ENCODE measurements at regions not wholly inside any gene's neighbourhood (a gene's known extent, or its start where the extent isn't known, plus 50 kb on each side); places are given as distances from the start of the nearest gene placed in this dataset.

DNA sequence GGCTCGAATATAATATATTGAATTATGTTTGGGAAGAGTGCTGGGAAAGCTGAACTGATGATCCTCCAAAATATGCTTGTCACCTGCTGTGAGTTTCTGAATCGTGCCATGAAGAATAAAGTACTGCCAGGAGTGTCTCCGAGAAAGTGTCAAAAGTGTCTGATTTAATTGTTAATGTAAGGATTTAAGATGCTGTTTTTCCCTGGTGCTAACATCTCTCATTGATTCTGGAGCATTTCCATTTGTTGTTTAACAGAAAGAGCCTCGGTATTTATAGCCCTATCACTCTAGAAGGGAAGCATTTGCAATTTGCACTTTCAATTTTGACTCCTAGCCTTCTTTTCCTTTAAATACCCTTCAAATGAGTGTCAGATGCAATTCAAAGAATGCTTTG lies 342.2 kb downstream of the RND3 start:
- Histone ChIP-seq H3K4me3 (ENCODE audit: low read length in 2 of 2) (no peak overlapping the region), H3K9me3 (ENCODE audit: control insufficient read depth in 2 of 2, low read length in 2 of 2) (peaks cover 10 to 12% of the 10 kb centered on the region in 2 donors), H3K27me3 (ENCODE audit: control insufficient read depth in 2 of 2, insufficient read depth in 2 of 2, low read length in 2 of 2) (no peaks in the 10 kb centered on the region), H3K36me3 (ENCODE audit: control insufficient read depth in 2 of 2, insufficient read depth in 2 of 2, low read length in 2 of 2) (no peaks in the 10 kb centered on the region), H3K4me1 (ENCODE audit: control insufficient read depth in 2 of 2, insufficient read depth in 2 of 2, low read length in 2 of 2) (peaks cover 0 to 6% of the 10 kb centered on the region in 2 donors), H3K9ac (ENCODE audit: low read depth in 1 of 2, low read length in 2 of 2) (no peak overlapping the region), H3K27ac (ENCODE audit: low read depth in 2 of 2, low read length in 2 of 2) (no peak overlapping the region)

DNA sequence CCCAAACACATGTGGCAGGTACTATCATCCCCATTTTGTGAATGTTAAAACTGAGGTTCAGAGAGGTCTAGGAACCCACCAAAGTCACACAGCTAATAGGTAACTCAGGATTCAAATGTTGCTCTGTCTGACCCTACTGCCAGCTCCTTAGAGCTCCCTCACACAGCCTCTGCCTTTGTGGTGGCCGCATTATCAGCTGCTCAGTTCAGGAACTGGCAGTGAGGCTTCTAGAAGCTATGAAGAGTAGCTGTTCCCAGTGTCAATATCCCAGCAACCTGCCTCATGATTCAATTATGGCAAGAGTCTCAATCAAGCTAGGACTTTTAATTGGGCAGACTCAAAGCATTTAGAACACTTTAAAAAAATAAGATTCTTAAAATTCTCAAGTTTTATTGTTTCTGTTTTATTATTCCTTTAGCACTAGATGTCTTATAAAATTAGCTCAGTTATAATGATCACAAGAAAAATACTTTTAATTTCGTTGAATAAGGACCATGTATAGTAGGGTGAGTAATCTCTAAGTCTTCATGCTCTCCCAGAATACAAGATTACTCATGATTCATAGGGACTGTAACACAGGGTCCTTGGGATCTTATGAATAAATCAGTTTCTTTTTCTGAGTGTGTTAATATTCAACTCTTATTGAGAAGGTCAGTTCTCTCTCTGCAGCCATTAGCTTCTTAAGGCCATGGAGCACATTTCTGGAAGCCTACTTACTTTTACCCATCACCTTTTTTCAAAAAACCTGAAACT lies 342.7 kb downstream of the RND3 start:
- Histone ChIP-seq H3K27ac (ENCODE audit: low read depth in 2 of 2, low read length in 2 of 2) (no peak overlapping the region), H3K27me3 (ENCODE audit: control insufficient read depth in 2 of 2, insufficient read depth in 2 of 2, low read length in 2 of 2) (no peaks in the 10 kb centered on the region), H3K4me1 (ENCODE audit: control insufficient read depth in 2 of 2, insufficient read depth in 2 of 2, low read length in 2 of 2) (peaks cover 0 to 2% of the 10 kb centered on the region in 2 donors), H3K36me3 (ENCODE audit: control insufficient read depth in 2 of 2, insufficient read depth in 2 of 2, low read length in 2 of 2) (no peaks in the 10 kb centered on the region), H3K4me3 (ENCODE audit: low read length in 2 of 2) (no peak overlapping the region), H3K9me3 (ENCODE audit: control insufficient read depth in 2 of 2, low read length in 2 of 2) (peaks cover 10 to 12% of the 10 kb centered on the region in 2 donors), H3K9ac (ENCODE audit: low read depth in 1 of 2, low read length in 2 of 2) (no peak overlapping the region)

DNA sequence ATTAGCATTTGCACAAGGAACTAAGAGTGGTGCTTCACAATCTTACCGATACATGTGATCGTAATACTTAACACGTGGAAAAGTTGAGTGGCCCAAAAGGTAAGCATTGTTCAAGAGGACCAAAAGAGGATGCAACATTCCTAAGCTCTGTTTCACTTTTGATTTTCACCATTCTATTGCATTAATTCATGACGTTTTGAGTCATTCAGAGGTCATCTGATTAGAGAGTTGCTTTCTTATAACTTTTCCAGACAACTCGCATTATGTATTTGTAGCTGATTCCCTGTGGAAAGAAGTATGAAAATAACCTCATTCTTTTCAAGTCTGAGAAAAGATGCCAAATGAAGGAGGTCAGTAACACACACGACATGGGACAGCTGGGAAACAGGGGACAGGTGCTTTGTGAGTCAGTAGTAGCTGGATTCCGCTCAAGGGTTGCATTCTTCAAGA lies 344.4 kb downstream of the RND3 start:
- Histone ChIP-seq H3K36me3 (ENCODE audit: control insufficient read depth in 2 of 2, insufficient read depth in 2 of 2, low read length in 2 of 2) (no peaks in the 10 kb centered on the region), H3K9me3 (ENCODE audit: control insufficient read depth in 2 of 2, low read length in 2 of 2) (peaks cover 10 to 12% of the 10 kb centered on the region in 2 donors), H3K9ac (ENCODE audit: low read depth in 1 of 2, low read length in 2 of 2) (no peak overlapping the region), H3K27me3 (ENCODE audit: control insufficient read depth in 2 of 2, insufficient read depth in 2 of 2, low read length in 2 of 2) (no peaks in the 10 kb centered on the region), H3K4me3 (ENCODE audit: low read length in 2 of 2) (no peak overlapping the region), H3K27ac (ENCODE audit: low read depth in 2 of 2, low read length in 2 of 2) (no peak overlapping the region), H3K4me1 (ENCODE audit: control insufficient read depth in 2 of 2, insufficient read depth in 2 of 2, low read length in 2 of 2) (no peaks in the 10 kb centered on the region)

DNA sequence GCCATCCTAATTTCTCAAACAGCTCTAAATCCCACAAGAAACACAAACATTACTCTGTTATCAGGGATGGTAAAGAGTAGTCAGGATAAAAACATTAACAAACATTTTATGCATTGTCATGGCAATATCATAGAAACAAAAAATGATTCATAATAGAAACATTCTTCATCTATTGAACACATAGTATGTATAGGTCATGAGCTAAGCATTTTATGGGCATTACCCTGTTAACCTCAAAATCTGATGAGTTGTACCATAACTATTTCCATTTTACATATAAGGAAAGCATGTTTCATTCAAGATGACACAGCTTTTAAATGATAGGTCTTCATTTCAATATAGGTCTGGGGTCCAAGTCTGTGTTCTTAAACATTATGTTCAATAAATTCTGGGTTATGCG lies 344.9 kb downstream of the RND3 start:
- Histone ChIP-seq H3K27ac (ENCODE audit: low read depth in 2 of 2, low read length in 2 of 2) (no peak overlapping the region), H3K9ac (ENCODE audit: low read depth in 1 of 2, low read length in 2 of 2) (no peak overlapping the region), H3K9me3 (ENCODE audit: control insufficient read depth in 2 of 2, low read length in 2 of 2) (peaks cover 7 to 12% of the 10 kb centered on the region in 2 donors), H3K4me1 (ENCODE audit: control insufficient read depth in 2 of 2, insufficient read depth in 2 of 2, low read length in 2 of 2) (no peaks in the 10 kb centered on the region), H3K4me3 (ENCODE audit: low read length in 2 of 2) (no peak overlapping the region), H3K27me3 (ENCODE audit: control insufficient read depth in 2 of 2, insufficient read depth in 2 of 2, low read length in 2 of 2) (no peaks in the 10 kb centered on the region), H3K36me3 (ENCODE audit: control insufficient read depth in 2 of 2, insufficient read depth in 2 of 2, low read length in 2 of 2) (no peaks in the 10 kb centered on the region)

DNA sequence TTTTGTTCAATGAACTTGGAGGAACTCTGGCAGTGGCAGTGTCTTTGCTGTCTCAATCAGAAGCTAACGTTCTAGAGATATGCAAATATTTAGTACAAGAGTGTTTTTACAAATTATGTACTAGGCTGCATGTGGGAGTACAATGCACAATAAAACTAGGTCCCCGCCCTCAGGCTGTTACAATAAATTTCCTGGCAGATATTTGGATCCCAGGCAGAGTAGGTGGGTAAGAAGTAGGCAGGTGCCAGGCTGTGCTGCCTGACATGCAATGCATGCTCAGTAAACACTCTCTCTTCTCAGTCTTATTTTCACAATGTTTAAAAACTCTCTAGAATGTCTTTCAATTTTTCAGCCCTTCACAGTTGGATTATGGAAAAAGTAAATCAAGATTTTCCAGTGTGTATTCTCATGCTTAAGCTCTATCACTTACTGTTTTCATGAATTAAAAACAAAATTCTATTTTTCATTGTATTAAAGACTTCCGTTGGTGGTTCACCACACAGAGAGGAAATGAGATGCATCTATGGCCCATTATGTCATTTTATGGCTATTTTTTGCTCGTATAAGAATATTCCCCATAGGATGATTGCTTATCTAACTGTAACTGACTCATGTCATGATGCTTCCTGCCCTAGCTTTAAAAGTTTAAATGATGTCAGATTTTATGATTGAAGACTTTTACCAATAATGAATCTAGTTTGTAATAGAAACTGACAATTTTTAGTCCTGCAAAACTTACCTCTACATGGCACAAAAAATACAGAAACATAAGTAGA lies 346.1 kb downstream of the RND3 start:
- Histone ChIP-seq H3K36me3 (ENCODE audit: control insufficient read depth in 2 of 2, insufficient read depth in 2 of 2, low read length in 2 of 2) (no peaks in the 10 kb centered on the region), H3K4me3 (ENCODE audit: low read length in 2 of 2) (no peak overlapping the region), H3K27ac (ENCODE audit: low read depth in 2 of 2, low read length in 2 of 2) (no peak overlapping the region), H3K9ac (ENCODE audit: low read depth in 1 of 2, low read length in 2 of 2) (no peak overlapping the region), H3K4me1 (ENCODE audit: control insufficient read depth in 2 of 2, insufficient read depth in 2 of 2, low read length in 2 of 2) (no peaks in the 10 kb centered on the region), H3K27me3 (ENCODE audit: control insufficient read depth in 2 of 2, insufficient read depth in 2 of 2, low read length in 2 of 2) (no peaks in the 10 kb centered on the region), H3K9me3 (ENCODE audit: control insufficient read depth in 2 of 2, low read length in 2 of 2) (peaks cover 1 to 4% of the 10 kb centered on the region in 2 donors)

DNA sequence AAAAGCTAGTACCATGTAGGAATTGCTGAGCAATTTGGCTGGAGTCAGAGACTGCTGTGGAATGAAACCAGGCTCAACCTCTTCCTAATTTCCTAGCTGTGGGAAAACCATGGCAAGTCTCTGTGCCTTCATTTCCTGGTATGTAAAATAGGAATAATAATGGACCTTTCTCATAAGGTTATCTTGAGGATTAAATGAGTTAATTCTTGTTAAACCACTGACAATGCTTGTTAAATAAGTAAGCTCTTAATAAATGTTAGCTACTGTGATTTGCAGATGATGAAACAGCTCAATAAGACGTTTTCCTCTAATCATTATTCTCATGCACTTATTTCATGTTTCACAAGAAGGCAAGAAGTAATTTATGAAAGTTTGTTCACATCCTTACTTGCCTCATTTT lies 346.7 kb downstream of the RND3 start:
- Histone ChIP-seq H3K4me3 (ENCODE audit: low read length in 2 of 2) (no peak overlapping the region), H3K36me3 (ENCODE audit: control insufficient read depth in 2 of 2, insufficient read depth in 2 of 2, low read length in 2 of 2) (no peaks in the 10 kb centered on the region), H3K27ac (ENCODE audit: low read depth in 2 of 2, low read length in 2 of 2) (no peak overlapping the region), H3K4me1 (ENCODE audit: control insufficient read depth in 2 of 2, insufficient read depth in 2 of 2, low read length in 2 of 2) (peaks cover 0 to 1% of the 10 kb centered on the region in 2 donors), H3K9ac (ENCODE audit: low read depth in 1 of 2, low read length in 2 of 2) (no peak overlapping the region), H3K27me3 (ENCODE audit: control insufficient read depth in 2 of 2, insufficient read depth in 2 of 2, low read length in 2 of 2) (no peaks in the 10 kb centered on the region), H3K9me3 (ENCODE audit: control insufficient read depth in 2 of 2, low read length in 2 of 2) (peaks cover 0 to 3% of the 10 kb centered on the region in 2 donors)

DNA sequence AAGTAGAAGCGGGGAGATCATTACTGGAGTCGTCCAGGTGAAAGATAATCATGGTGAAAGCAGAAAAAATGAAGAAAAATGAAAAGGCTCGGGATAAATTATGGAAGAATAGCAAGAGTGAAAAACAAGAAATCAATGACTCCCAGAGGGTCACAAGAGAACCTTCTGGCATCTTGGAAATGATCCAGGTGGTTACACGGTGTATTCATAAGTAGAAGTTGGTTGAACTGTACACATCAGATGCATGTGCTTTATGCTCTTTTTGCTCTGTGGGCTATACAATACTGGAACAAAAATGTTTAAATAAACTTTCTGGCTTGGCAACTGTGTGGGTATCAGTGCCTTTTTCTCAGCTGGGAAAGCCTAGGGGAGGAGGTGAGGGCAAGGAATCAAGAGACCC lies 348.9 kb downstream of the RND3 start:
- Histone ChIP-seq H3K9me3 (ENCODE audit: control insufficient read depth in 2 of 2, low read length in 2 of 2) (no peaks in the 10 kb centered on the region), H3K27ac (ENCODE audit: low read depth in 2 of 2, low read length in 2 of 2) (no peak overlapping the region), H3K9ac (ENCODE audit: low read depth in 1 of 2, low read length in 2 of 2) (no peak overlapping the region), H3K4me3 (ENCODE audit: low read length in 2 of 2) (no peak overlapping the region), H3K36me3 (ENCODE audit: control insufficient read depth in 2 of 2, insufficient read depth in 2 of 2, low read length in 2 of 2) (no peaks in the 10 kb centered on the region), H3K27me3 (ENCODE audit: control insufficient read depth in 2 of 2, insufficient read depth in 2 of 2, low read length in 2 of 2) (no peaks in the 10 kb centered on the region), H3K4me1 (ENCODE audit: control insufficient read depth in 2 of 2, insufficient read depth in 2 of 2, low read length in 2 of 2) (peaks cover 0 to 10% of the 10 kb centered on the region in 2 donors)

DNA sequence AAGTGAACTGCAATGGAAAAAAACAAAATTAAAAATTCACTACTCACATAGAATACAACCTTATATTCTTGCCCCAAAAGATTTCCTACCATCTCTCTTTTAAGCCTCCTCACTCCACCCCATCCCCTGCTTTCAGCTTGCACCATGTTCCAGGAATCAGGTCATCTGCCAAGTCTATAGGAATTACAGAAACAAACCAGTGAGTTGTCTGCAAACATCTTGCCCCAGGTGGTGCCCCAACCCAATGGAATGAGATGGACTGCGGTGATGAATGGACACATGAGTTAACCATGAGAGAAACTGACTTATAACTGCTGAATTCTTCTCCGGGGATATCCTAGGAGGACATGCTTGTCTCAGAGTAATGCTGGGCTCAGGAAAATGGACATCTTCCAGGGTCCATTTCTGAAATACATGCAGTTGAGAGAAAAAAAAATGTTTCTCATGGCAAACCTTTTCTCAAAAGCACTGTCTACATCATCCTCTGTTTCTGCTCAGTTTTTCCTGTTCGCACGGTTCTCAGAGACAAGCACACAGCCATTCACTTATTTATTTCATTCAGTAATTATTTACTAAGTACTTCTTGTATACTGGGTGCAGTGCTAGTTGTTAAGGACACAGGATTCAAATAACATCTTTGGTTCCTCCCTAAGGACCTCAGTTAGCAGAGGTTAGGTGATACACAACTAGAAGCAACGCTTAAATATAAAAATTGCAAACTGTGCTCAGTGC lies 350.0 kb downstream of the RND3 start:
- Histone ChIP-seq H3K36me3 (ENCODE audit: control insufficient read depth in 2 of 2, insufficient read depth in 2 of 2, low read length in 2 of 2) (no peaks in the 10 kb centered on the region), H3K9me3 (ENCODE audit: control insufficient read depth in 2 of 2, low read length in 2 of 2) (no peaks in the 10 kb centered on the region), H3K9ac (ENCODE audit: low read depth in 1 of 2, low read length in 2 of 2) (no peak overlapping the region), H3K4me1 (ENCODE audit: control insufficient read depth in 2 of 2, insufficient read depth in 2 of 2, low read length in 2 of 2) (peaks cover 0 to 10% of the 10 kb centered on the region in 2 donors), H3K27me3 (ENCODE audit: control insufficient read depth in 2 of 2, insufficient read depth in 2 of 2, low read length in 2 of 2) (no peaks in the 10 kb centered on the region), H3K4me3 (ENCODE audit: low read length in 2 of 2) (no peak overlapping the region), H3K27ac (ENCODE audit: low read depth in 2 of 2, low read length in 2 of 2) (no peak overlapping the region)

DNA sequence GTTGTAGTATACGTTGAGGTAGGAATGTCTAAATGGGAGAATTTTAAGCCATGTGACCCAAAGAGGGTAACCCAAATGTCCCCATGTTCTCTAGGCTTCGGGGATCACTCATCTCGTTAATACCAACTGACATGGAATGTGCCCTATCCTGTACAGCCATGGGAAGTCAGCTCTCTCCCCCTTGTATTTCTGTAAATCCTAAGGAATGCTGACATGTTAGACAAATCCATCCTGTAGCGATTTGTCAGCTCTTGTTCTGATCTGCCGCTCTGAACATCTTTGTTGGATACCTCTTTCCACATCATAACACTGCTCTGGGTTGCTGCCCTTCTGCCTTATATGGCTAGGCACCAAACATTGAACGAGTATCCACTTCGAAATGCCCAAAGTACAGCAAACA lies 350.6 kb downstream of the RND3 start:
- no peak overlapping the region for H3K4me3 ChIP-seq (ENCODE audit: low read length in 2 of 2)
- H3K27me3 ChIP-seq (ENCODE audit: control insufficient read depth in 2 of 2, insufficient read depth in 2 of 2, low read length in 2 of 2) = no peaks in the 10 kb centered on the region
- peaks cover 0 to 10% of the 10 kb centered on the region in 2 donors for H3K4me1 ChIP-seq (ENCODE audit: control insufficient read depth in 2 of 2, insufficient read depth in 2 of 2, low read length in 2 of 2)
- no peak overlapping the region for H3K9ac ChIP-seq (ENCODE audit: low read depth in 1 of 2, low read length in 2 of 2)
- H3K27ac ChIP-seq (ENCODE audit: low read depth in 2 of 2, low read length in 2 of 2) = no peak overlapping the region
- H3K36me3 ChIP-seq (ENCODE audit: control insufficient read depth in 2 of 2, insufficient read depth in 2 of 2, low read length in 2 of 2) = no peaks in the 10 kb centered on the region
- no peaks in the 10 kb centered on the region for H3K9me3 ChIP-seq (ENCODE audit: control insufficient read depth in 2 of 2, low read length in 2 of 2)

DNA sequence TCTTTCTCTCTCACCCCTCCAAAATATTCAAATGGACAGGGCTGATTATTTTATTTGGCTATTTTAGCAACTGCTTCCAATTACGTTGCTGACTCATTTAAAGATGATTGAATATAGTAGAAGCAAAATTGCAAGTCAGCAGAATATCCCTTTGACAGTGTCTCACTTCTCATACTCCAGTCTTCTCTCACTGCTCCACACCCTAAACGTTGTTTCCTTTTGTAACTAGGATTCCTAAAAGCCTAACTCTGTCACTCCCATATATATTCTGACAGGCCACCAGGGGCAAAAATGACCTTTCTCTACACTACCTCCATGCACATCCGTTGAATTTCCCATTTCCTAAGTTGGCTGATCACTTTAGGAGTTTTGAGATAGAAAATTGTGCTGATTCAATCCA lies 351.1 kb downstream of the RND3 start:
- Histone ChIP-seq H3K27me3 (ENCODE audit: control insufficient read depth in 2 of 2, insufficient read depth in 2 of 2, low read length in 2 of 2) (no peaks in the 10 kb centered on the region), H3K9me3 (ENCODE audit: control insufficient read depth in 2 of 2, low read length in 2 of 2) (no peaks in the 10 kb centered on the region), H3K4me1 (ENCODE audit: control insufficient read depth in 2 of 2, insufficient read depth in 2 of 2, low read length in 2 of 2) (peaks cover 0 to 10% of the 10 kb centered on the region in 2 donors), H3K36me3 (ENCODE audit: control insufficient read depth in 2 of 2, insufficient read depth in 2 of 2, low read length in 2 of 2) (no peaks in the 10 kb centered on the region), H3K27ac (ENCODE audit: low read depth in 2 of 2, low read length in 2 of 2) (no peak overlapping the region), H3K4me3 (ENCODE audit: low read length in 2 of 2) (no peak overlapping the region), H3K9ac (ENCODE audit: low read depth in 1 of 2, low read length in 2 of 2) (no peak overlapping the region)
